AG04449 (cell line): ENCODE measurements at regions not wholly inside any gene's neighbourhood (a gene's known extent, or its start where the extent isn't known, plus 50 kb on each side); places are given as distances from the start of the nearest gene placed in this dataset.

Experiments
- CTCF ChIA-PET: fragments of 350-600 bp; formaldehyde crosslinking; extraction: SDS; loops from one replicate; lab custom pipeline; 2021; ENCODE audit warnings: antibody characterized with exemption; lab: Yijun Ruan, JAX
- POLR2A ChIA-PET: fragments of 400-600, 350-600 bp; formaldehyde crosslinking; extraction: SDS; loops from one replicate; lab custom pipeline; 2020; ENCODE audit warnings: antibody characterized with exemption, inconsistent platforms; lab: Yijun Ruan, JAX
- DNase-seq: peaks from one replicate; pipeline ENCODE4 v3.0.0-alpha.2; 2010; ENCODE audit warnings: low read depth, low spot score
- H3K4me3 ChIP-seq: 2 replicates; pipeline ENCODE4 v1.5.1; 2011; ENCODE audit warnings: low read depth, mild to moderate bottlenecking, control low read depth, low read length
- TF ChIP-seq, protein P1 (sequence below): IDR thresholded peaks from one replicate; pipeline ENCODE4 v1.5.1; 2011; ENCODE audit warnings: mild to moderate bottlenecking, moderate library complexity, low read length, control low read depth, inconsistent platforms; ENCODE audit not compliant: insufficient read depth; ENCODE audit errors: missing control alignments

GRCh38 chr2:57918126-57918525 lies 128.5 kb upstream of the VRK2 start:
- POLR2A ChIA-PET = no interaction called here
- CTCF ChIA-PET = no interaction called here

DNA sequence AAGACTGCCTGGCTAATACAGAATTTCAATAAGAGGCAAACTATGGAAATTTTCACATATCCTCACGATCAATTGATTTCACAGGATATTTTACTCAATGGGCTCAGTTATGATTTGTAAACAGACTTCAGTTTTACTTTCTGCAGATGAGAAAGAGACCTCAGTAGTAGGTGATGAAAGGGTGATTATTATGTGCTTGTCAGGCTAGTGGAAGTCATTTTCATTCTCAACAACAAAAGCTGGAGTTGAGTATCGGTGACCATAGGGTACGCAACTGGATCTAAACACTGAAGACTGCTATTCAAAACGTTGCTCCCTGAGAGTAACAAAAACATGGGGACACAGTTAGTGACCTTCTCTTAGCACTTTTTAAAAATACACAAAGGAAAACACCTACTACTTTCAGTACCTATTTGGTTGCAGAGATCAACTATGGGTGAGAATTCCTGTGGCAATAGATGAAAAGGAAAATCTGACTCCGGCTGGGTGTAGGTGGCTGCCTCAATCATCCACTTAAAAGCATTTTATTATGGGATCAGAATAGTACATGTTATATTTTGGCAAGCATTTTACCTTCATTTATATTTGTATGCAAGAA lies 126.2 kb upstream of the VRK2 start:
- POLR2A ChIA-PET = no interaction called here
- TF ChIP-seq, protein P1, sequence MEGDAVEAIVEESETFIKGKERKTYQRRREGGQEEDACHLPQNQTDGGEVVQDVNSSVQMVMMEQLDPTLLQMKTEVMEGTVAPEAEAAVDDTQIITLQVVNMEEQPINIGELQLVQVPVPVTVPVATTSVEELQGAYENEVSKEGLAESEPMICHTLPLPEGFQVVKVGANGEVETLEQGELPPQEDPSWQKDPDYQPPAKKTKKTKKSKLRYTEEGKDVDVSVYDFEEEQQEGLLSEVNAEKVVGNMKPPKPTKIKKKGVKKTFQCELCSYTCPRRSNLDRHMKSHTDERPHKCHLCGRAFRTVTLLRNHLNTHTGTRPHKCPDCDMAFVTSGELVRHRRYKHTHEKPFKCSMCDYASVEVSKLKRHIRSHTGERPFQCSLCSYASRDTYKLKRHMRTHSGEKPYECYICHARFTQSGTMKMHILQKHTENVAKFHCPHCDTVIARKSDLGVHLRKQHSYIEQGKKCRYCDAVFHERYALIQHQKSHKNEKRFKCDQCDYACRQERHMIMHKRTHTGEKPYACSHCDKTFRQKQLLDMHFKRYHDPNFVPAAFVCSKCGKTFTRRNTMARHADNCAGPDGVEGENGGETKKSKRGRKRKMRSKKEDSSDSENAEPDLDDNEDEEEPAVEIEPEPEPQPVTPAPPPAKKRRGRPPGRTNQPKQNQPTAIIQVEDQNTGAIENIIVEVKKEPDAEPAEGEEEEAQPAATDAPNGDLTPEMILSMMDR = no peak
- no peak for DNase-seq
- CTCF ChIA-PET = no interaction called here
- no peak overlapping the region for H3K4me3 ChIP-seq

More at GRCh38 chr2:57918126-57918525, 128.5 kb upstream of the VRK2 start:
- no peak for DNase-seq
- TF ChIP-seq, protein P1 = no peak
- H3K4me3 ChIP-seq = no peak overlapping the region

- no peak for DNase-seq
- ChIA-PET POLR2A (no interaction called here), CTCF (no interaction called here)
- TF ChIP-seq, protein P1 = no peak
- H3K4me3 ChIP-seq = no peak overlapping the region
These were observed 111.9 kb upstream of the VRK2 start for GRCh38 chr2:57934659-57935058.

DNA sequence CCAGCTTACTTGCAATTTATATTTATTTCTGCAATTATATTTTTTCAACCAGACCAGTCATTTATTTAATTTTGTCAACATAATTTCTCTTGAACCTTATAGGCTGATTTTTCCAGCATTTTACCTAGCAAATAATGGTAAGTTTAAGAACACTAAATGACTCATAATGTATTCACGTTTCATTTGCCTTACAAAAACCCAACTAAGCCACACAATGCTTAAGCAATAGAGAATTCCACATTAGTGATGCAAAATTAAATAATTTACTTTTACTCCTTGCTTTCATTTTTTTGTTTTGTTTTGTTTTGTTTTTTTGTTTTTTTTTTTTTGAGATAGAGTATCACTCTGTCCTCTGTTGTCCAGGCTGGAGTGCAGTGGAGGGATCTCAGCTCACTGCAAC lies 110.4 kb upstream of the VRK2 start:
- ChIA-PET POLR2A (no interaction called here), CTCF (interaction anchor here (1.0 kb wide), 1 partner anchor 29 kb away, joined by 3 read pairs; no protein-coding TSS in a partner anchor)
- TF ChIP-seq, protein P1 = no peak
- no peak overlapping the region for H3K4me3 ChIP-seq
- DNase-seq = no peak

DNA sequence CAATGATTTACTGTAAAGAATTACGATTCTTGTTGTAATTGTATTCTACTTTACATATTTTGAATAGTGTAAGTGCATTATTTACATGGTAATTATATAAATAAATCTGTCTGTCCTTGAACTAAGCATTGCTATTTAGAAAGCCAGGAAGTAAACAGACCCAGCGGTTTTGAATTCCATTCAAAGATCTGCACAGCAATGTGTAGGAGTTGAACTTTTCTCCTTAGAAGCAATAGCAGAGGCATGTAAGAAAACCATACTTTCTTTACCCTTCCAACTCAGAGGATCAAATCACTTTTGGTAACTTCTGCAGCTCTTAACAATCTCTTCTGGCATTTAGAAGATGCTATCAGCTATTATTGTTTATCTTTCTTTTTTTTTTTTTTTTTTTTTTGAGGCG lies 109.2 kb upstream of the VRK2 start:
- no peak overlapping the region for H3K4me3 ChIP-seq
- TF ChIP-seq, protein P1 = no peak
- DNase-seq = no peak
- CTCF ChIA-PET = no interaction called here
- POLR2A ChIA-PET = no interaction called here

- DNase-seq = no peak
- no peak overlapping the region for H3K4me3 ChIP-seq
- ChIA-PET CTCF (no interaction called here), POLR2A (no interaction called here)
- TF ChIP-seq, protein P1 = no peak
These were observed 104.8 kb upstream of the VRK2 start for GRCh38 chr2:57941816-57942215.
